Motor neuron (in vitro differentiated cells): ENCODE measurements at regions not wholly inside any gene's neighbourhood (a gene's known extent, or its start where the extent isn't known, plus 50 kb on each side); places are given as distances from the start of the nearest gene placed in this dataset.
"Not testable (repeated sequence)": the region's sequence is repeated elsewhere in the genome, so short reads cannot be mapped to it uniquely, and the experiment has no call there.

Experiments
- ATAC-seq, 8 experiments: fragments of 200-7000 bp; cut with Tn5 transposase; replicated peaks in 6 of 8; 2 replicates each; pipeline ENCODE4 v1.8.0; 2021; ENCODE audit warnings: mild to moderate bottlenecking in 8 of 8, moderate library complexity in 8 of 8
- H3K27ac ChIP-seq, 2 donors: fragments of 250-450 bp; sonication (Bioruptor Pico); 2 replicates each; pipeline ENCODE4 v1.9.0; 2021; ENCODE audit warnings: antibody characterized with exemption in 2 of 2, mild to moderate bottlenecking in 2 of 2, moderate library complexity in 1 of 2
- H3K4me1 ChIP-seq, 2 donors: fragments of 250-450 bp; sonication (Bioruptor Pico); replicated peaks in 1 of 2; 2 replicates each; pipeline ENCODE4 v1.6.1; 2021; ENCODE audit warnings: antibody characterized with exemption in 2 of 2, mild to moderate bottlenecking in 2 of 2, moderate library complexity in 1 of 2
- H3K4me3 ChIP-seq, 5 donors: fragments of 250-450 bp; sonication (Bioruptor Pico); 2 replicates each; pipeline ENCODE4 v1.9.0; 2021; ENCODE audit warnings: antibody characterized with exemption in 5 of 5, mild to moderate bottlenecking in 5 of 5, moderate library complexity in 4 of 5
- WGBS, 10 experiments: fragments of 450-650 bp; shearing (Covaris generic); methylation state at CpG; one replicate each; pipeline ENCODE4 v1.0.0; 2022; 5-methylcytosine and 5-hydroxymethylcytosine counted together
- in situ Hi-C, 9 experiments: fragments of 400-800 bp; cut with MboI; loops; one replicate each; pipeline ENCODE4 v1.15.0; 2021; ENCODE audit warnings: low sequenced_read_pairs in 9 of 9, low pct_unique_long_range_greater_than_20kb in 2 of 9; ENCODE audit not compliant: unreplicated experiment in 9 of 9

DNA sequence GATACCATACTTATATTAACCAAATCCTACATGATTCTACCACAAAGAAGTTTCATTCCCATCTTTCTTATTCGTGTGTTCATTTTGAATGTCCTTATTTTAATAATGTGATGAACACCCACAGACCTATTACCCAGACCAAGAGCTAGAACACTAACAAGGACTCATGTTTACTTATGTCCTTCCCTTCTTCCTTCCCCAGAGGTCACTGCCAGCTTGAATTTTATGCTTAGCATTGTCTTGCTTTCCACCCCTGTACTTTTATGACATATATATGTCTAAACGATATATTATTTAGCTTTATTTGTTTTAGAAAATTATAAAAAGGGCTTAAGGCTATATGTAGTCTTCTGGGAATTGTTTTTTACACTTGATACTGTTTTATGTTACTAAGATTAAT is 238.6 kb downstream of the LRIG3 start:
- Histone ChIP-seq H3K4me3 (no peak overlapping the region), H3K4me1 (no peaks in the 10 kb centered on the region), H3K27ac (no peak overlapping the region)
- no peak for ATAC-seq
- in situ Hi-C loops = no loop called here
- WGBS, 10 experiments = 10 to 90% (median 64%) methylated on average over 1 to 2 of the region's 2 CpGs; no CpG with 5 or more reads in 2 of the 10 experiments

DNA sequence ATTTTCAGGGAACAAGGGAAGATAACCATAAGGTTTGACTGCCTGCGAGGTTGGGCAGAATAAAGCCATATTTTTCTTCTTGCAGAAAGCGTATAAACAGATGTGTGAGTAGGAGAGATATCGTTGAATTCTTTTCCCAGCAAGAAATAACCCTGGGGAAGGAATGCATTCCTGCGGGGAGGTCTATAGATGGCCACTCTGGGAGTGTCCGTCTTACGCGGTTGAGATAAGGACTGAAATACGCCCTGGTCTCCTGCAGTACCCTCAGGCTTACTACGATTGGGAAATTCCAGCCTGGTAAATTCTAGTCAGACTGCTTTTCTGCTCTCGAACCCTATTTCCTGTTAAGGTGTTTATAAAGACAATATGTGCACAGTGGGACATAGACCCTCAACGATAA is 225.0 kb downstream of the LRIG3 start:
- H3K4me1 ChIP-seq = no peaks in the 10 kb centered on the region
- no peak overlapping the region for H3K27ac ChIP-seq
- WGBS, 10 experiments = 60 to 100% (median 90%) methylated on average over 2 to 11 of the region's 11 CpGs; no CpG with 5 or more reads in 2 of the 10 experiments
- ATAC-seq = no peak
- no peak overlapping the region for H3K4me3 ChIP-seq
- in situ Hi-C loops = no loop called here

DNA sequence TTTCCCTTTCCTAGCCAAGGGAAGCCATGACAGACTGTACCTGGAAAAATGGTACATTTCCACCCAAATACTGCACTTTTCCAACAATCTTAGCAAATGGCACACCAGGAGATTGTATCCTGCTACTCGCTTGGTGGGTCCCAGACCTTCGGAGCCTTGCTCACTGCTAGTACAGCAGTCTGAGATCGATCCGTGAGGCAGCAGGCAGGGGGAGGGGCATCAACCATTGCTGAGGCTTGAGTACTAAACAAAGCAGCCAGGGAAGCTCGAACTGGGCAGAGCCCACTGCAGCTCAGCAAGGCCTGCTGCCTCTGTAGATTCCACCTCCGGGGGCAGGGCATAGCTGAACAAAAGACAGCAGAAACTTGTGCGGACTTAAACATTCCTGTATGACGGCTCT is 218.8 kb downstream of the LRIG3 start:
- no peak overlapping the region for H3K4me3 ChIP-seq
- H3K27ac ChIP-seq = peak overlapping the region in 1 of 2 donors; percentile 43
- H3K4me1 ChIP-seq = peaks cover 0 to 6% of the 10 kb centered on the region in 2 donors
- 20 to 90% (median 69%) methylated on average over 1 to 7 of the region's 8 CpGs; no CpG with 5 or more reads in 1 of the 10 experiments for WGBS, 10 experiments
- in situ Hi-C loops = no loop called here
- ATAC-seq = peak in 2 of 8 experiments; percentile 33 to 50

DNA sequence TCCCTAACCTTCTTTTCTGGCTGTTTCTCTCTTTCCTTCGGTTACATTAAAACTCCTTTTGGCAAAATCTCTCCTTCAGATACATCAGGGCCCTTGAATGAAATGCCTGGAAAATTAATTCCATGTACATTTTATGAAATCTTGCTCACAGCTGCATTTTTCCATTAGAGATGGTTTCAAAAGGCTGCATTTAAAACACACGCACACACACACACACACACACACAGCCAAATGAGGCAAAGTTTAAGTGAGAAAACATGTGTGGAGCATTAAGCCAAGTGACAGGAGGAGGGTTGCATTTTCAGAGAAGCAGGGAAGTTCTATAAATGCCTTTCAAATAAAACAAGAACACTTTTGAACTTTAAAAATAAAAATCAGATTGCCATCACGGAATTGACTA is 216.4 kb downstream of the LRIG3 start:
- in situ Hi-C loops = no loop called here

DNA sequence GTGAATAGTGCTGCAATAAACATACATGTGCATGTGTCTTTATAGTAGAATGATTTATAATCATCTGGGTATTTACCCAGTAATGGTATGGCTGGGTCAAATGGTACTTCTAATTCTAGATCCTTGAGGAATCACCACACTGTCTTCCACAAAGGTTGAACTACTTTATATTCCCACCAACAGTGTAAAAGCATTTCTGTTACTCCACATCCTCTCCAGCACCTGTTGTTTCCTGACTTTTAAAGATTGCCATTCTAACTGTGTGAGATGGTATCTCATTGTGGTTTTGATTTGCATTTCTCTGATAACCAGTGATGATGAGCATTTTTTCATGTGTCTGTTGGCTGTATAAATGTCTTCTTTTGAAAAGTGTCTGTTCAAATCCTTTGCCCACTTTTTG is 215.5 kb downstream of the LRIG3 start:
- H3K4me3 ChIP-seq, H3K4me1 ChIP-seq, in situ Hi-C loops, ATAC-seq, H3K27ac ChIP-seq: not testable (repeated sequence)

More for the DNA sequence above, 216.4 kb downstream of the LRIG3 start:
- no peak for ATAC-seq
- H3K4me3 ChIP-seq = no peak overlapping the region
- 0 to 100% (median 80%) methylated on average over 1 to 3 of the region's 3 CpGs for WGBS, 10 experiments
- H3K4me1 ChIP-seq = peaks cover 0 to 6% of the 10 kb centered on the region in 2 donors
- H3K27ac ChIP-seq = no peak overlapping the region

DNA sequence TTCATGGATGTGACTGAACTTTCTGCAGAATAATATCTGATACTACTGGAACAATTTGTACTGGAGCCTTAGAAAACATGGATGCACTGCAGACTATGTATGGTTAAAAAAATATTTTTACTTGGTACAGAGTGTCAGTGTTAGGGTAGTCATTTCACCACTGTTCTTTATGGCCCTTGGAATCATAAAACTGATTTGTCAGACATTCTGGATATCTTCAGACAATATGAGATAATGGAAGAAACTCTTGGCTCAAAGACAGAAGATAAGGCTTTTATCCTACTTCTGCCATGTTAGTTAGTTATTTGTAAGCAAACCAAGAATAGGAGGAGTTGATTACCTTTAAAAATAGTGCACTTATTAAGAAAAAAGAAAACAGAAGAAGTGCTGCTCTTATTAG is 209.4 kb downstream of the LRIG3 start:
- no peak for ATAC-seq
- in situ Hi-C loops = no loop called here
- no peaks in the 10 kb centered on the region for H3K4me1 ChIP-seq
- H3K4me3 ChIP-seq = no peak overlapping the region
- no peak overlapping the region for H3K27ac ChIP-seq

DNA sequence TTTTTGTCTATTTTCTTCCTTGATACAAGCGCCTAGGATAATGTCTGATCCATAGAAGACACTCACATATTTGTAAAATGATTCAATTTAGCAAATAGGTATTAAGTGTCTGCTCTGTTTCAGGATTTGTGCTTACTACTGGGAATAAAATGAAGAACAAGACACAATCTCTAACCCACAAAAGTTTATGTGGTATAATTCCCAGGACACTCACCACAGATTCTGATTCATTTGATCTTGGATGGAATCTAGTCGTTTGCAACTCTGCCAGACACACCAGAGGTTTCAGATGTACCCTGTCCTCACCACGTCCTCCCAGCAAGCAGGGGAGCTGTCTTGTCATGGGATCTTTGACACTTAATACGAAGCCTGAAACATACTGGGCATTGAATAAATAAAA is 208.3 kb downstream of the LRIG3 start:
- Histone ChIP-seq H3K4me1 (no peaks in the 10 kb centered on the region), H3K27ac (no peak overlapping the region), H3K4me3 (no peak overlapping the region)
- ATAC-seq = peak in 2 of 8 experiments; percentile 37 to 53
- 0 to 80% (median 43%) methylated on average over 1 to 4 of the region's 4 CpGs; no CpG with 5 or more reads in 1 of the 10 experiments for WGBS, 10 experiments
- in situ Hi-C loops = no loop called here

DNA sequence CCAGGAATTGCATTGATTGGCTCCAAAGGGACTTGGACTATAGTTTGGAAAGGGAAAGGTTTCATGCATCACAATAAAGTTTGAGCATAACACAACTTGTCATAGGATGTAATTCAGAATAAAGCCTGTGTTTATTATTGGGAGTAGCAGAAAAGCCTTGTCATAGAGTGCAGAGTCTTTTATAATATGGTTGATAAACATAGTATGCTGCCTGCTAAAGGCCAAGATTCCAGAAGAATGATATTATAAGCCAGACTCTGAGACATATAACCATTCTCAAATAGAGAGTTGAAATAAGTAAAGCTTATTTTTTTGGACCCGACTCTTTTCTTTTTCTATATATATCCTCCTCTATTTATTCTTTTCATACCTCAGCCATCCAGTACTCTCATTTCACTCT is 207.3 kb downstream of the LRIG3 start:
- no peak overlapping the region for H3K4me3 ChIP-seq
- no peaks in the 10 kb centered on the region for H3K4me1 ChIP-seq
- no peak for ATAC-seq
- no peak overlapping the region for H3K27ac ChIP-seq
- 67 to 100% (median 89%) methylated on average over 1 of the region's 1 CpG; no CpG with 5 or more reads in 1 of the 10 experiments for WGBS, 10 experiments
- in situ Hi-C loops = no loop called here

DNA sequence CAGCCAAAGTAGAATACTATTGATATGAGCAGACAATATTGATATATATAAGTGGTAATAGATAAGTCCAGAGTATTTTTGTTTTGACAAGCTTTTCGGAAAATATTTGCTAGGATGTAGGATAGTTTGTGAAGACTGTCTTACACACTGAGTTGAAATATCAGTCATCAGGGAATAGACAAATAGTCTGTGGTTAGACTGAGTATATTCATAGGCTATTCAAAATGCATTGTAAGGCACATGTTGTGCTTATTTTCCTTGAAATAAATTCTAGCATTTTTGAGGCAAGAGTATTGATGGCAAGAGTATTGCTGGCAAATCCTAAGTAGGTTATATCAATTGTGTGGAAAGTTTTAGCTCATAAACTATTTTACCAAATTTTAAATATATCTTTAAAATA is 201.1 kb downstream of the LRIG3 start:
- Histone ChIP-seq H3K4me1 (no peaks in the 10 kb centered on the region), H3K27ac (no peak overlapping the region), H3K4me3 (no peak overlapping the region)
- in situ Hi-C loops = no loop called here
- WGBS, 10 experiments = 30 to 100% (median 85%) methylated on average over 1 of the region's 1 CpG
- ATAC-seq = no peak

DNA sequence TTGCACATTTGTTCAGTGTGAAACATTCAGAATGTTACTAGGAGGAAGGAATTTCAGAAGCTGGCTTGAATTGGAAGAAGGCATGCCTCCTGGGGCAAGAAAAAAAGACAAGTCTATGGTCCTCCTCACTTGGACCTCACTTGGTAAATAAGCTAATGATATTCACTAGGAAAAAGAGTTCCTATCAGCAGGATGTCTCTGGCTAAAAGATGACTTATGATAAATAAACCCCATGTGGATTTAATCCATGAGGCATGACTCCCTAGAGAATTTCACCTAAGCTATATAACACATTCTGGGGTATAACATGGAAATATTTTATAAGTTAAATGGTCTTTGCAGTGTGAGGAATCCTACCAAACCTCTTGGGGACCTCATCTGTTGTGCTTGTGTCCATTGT is 199.9 kb downstream of the LRIG3 start:
- no peak overlapping the region for H3K27ac ChIP-seq
- in situ Hi-C loops = no loop called here
- ATAC-seq = no peak
- no peaks in the 10 kb centered on the region for H3K4me1 ChIP-seq
- H3K4me3 ChIP-seq = no peak overlapping the region

DNA sequence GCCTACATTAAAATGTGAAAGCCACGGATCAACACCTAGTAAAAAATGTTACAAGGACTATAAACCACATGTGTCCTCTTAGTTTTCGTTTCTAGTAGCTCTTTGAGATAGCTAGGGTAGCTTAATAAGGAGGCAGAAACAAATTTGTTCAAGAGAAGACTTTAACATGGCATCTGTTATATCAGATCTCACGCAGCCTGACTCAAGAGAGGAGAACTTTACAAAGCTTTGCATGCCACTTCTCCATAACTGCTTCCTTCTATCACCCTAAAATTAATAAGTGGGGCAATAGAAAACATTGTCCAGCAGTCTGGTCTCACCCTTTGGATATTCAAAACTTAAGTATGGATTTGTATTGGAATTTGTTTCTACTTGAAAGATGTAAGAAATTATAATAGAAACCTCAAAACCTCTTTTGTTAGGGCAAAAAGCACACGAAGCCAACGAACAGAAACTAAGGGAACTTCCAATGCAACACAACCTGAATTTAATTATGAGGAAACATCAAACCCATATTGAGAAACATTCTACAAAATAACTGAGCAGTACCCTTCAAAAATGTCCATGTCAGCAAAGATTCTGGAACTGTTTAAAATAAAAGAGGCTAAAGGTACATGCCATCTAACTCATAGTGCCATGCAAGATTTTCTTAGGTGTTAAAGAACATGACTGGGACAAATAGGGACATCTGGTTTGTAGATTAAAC is 194.8 kb downstream of the LRIG3 start:
- Histone ChIP-seq H3K27ac (no peak overlapping the region), H3K4me3 (no peak overlapping the region), H3K4me1 (no peaks in the 10 kb centered on the region)
- in situ Hi-C loops = no loop called here
- no peak for ATAC-seq
- WGBS, 10 experiments = 13 to 84% (median 64%) methylated on average over 2 to 5 of the region's 5 CpGs

DNA sequence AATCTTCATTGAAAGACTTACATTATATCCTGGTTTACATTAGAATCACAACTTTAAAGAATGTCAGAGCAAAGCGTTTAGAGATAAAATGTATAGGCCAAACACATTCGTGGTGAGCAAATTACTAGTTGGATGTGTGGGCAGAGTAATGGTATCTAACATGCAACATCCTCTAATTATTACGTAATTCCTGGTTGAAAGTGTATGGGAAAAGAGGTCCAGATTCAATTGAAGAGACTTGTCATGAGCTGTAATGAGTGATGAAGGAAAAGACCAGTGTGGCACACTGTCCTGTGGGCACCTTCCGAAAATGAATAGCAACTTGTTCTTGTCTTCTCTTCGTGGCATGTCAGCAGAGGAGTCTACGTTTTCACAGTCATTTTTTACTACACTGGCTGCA is 192.8 kb downstream of the LRIG3 start:
- no peaks in the 10 kb centered on the region for H3K4me1 ChIP-seq
- 0 to 95% (median 81%) methylated on average over 1 to 6 of the region's 6 CpGs for WGBS, 10 experiments
- H3K4me3 ChIP-seq = no peak overlapping the region
- no peak for ATAC-seq
- H3K27ac ChIP-seq = no peak overlapping the region
- in situ Hi-C loops = no loop called here

DNA sequence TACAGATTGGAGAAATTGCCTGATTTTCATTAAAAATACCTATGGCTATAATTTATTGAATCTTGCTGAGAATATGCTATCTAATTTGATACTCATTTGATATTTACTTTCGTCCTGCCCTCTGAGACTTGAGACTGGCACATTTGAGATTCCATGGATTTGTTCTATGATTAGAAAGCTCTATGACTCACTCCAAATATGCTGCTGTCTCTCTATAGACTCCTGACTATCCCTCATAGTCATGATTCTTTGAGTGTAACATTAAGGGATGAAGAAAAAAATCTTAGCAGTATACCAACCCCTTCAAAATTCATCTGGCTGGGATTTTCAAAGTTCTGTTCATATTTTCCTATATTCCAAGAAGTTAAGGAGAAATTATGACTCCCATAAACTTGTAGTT is 191.9 kb downstream of the LRIG3 start:
- ATAC-seq = peak in 2 of 8 experiments; percentile 37 to 40
- Histone ChIP-seq H3K4me1 (no peaks in the 10 kb centered on the region), H3K27ac (no peak overlapping the region), H3K4me3 (no peak overlapping the region)
- in situ Hi-C loops = no loop called here
- WGBS, 10 experiments = 17 to 100% (median 56%) methylated on average over 1 of the region's 1 CpG; no CpG with 5 or more reads in 1 of the 10 experiments

DNA sequence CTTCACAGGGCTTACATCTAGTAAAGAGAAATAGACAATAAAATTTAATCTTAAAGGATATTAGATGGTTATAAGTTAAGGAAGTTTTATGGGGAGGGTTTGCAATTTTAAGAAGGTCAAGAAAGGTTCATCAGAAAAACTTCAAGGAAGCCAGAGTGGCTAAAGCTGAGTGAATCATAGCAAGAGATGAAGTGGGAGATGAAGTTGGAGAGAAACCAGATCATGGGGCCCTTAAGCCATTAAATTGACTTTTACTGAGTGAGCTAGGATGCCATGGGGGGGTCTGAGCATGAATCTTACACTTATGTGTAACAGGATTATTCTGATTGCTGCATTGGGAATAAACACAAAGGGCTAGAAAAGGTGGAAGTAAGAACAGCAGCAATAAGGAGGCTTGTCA is 189.2 kb downstream of the LRIG3 start:
- no peak for ATAC-seq
- no peak overlapping the region for H3K27ac ChIP-seq
- in situ Hi-C loops = no loop called here

More for the DNA sequence above, 189.2 kb downstream of the LRIG3 start:
- H3K4me1 ChIP-seq = no peaks in the 10 kb centered on the region
- no peak overlapping the region for H3K4me3 ChIP-seq
